Small intestine (tissue), 7 donors: ENCODE measurements at regions not wholly inside any gene's neighbourhood (a gene's known extent, or its start where the extent isn't known, plus 50 kb on each side); places are given as distances from the start of the nearest gene placed in this dataset.

Experiments
- DNase-seq, 2 donors: peaks; one replicate each; pipeline versions ENCODE4 v3.0.0 to v3.0.0-alpha.2; 2013
- FAIRE-seq: peaks from 2 replicates; lab custom pipeline; 2012; peaks lifted over from hg19 to GRCh38; lab: Jason Lieb, UNC
- H3K27ac ChIP-seq, 3 donors: one replicate each; pipeline ENCODE4 v1.5.1; 2013; ENCODE audit warnings: low read length in 2 of 3, mild to moderate bottlenecking in 2 of 3, control low read depth in 1 of 3, inconsistent platforms in 1 of 3, low read depth in 1 of 3, moderate library complexity in 1 of 3
- H3K27me3 ChIP-seq, 3 donors: one replicate each; pipeline ENCODE4 v1.6.1; 2013; ENCODE audit warnings: low read length in 3 of 3, inconsistent platforms in 1 of 3; ENCODE audit not compliant: control insufficient read depth in 3 of 3, insufficient read depth in 3 of 3
- H3K36me3 ChIP-seq, 3 donors: one replicate each; pipeline ENCODE4 v1.6.1; 2013; ENCODE audit warnings: low read length in 3 of 3, inconsistent platforms in 1 of 3, low read depth in 1 of 3, mild to moderate bottlenecking in 1 of 3, moderate library complexity in 1 of 3; ENCODE audit not compliant: control insufficient read depth in 3 of 3, insufficient read depth in 2 of 3
- H3K4me1 ChIP-seq, 3 donors: one replicate each; pipeline ENCODE4 v1.6.1; 2013; ENCODE audit warnings: low read length in 2 of 3, inconsistent platforms in 1 of 3, low read depth in 1 of 3, mild to moderate bottlenecking in 1 of 3, moderate library complexity in 1 of 3; ENCODE audit not compliant: control insufficient read depth in 3 of 3, insufficient read depth in 2 of 3
- H3K4me3 ChIP-seq, 3 donors: one replicate each; pipeline ENCODE4 v1.5.1; 2013; ENCODE audit warnings: low read length in 3 of 3, control low read depth in 1 of 3, inconsistent platforms in 1 of 3, low read depth in 1 of 3, mild to moderate bottlenecking in 1 of 3, moderate library complexity in 1 of 3
- H3K9me3 ChIP-seq, 2 donors: one replicate each; pipeline ENCODE4 v1.6.1; 2013; ENCODE audit warnings: low read depth in 1 of 2, low read length in 1 of 2; ENCODE audit not compliant: control insufficient read depth in 2 of 2, insufficient read depth in 1 of 2
- WGBS, 3 donors: extraction: QIAGEN DNeasy Blood & Tissue Kit; methylation state at CpG; one replicate each; pipeline ENCODE4 v1.1.7; 2013; 5-methylcytosine and 5-hydroxymethylcytosine counted together
- donor health status: healthy with polysubstance abuse.
- donor health status: control.
- donor health status: control.
- donor health status: Bipolar disorder and iron deficiency.
- donor health status: healthy.

DNA sequence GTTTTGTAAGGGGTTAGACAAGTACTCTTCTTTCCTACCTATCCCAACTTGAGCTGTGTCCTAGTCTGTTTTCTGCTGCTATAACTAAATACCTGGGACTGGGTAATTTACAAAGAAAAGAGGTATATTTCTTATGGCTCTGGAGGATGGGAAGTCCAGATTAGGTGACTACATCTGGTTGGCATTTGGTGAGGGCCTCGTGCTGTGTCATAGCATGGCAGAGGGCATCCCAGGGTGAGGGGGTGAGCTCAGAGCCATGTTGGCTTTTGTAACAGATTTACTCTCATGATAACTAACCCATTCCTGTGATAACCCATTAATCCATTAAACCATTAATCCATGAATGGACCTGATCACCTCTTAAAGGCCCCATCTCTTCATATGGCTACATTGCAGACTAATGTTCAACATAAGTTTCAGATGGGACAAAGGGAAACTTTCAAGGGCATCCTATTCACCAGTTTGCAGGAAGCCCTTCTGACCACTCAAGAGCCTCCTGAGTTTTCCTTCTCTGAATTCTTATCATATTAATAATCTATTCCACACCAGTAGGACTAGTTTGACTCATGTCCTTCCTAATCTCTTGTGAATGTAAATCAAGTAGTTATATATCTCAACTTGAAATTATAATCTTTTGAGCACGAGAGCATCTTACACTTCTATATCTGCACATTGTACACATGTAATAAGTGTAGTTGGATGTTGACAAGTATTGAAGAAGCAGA is 185.7 kb upstream of the ZPLD1 start:
- H3K27ac ChIP-seq, result no peak overlapping the region
- WGBS, 3 donors, result 74 to 84% (median 75%) methylated on average over 2 of the region's 2 CpGs
- H3K27me3 ChIP-seq, result peaks cover 0 to 5% (median 0%) of the 10 kb centered on the region in 3 donors
- H3K4me3 ChIP-seq, result no peak overlapping the region
- no peaks in the 10 kb centered on the region for H3K4me1 ChIP-seq
- H3K9me3 ChIP-seq, result no peaks in the 10 kb centered on the region
- no peaks in the 10 kb centered on the region for H3K36me3 ChIP-seq
- FAIRE-seq (no peak), DNase-seq (no peak)

DNA sequence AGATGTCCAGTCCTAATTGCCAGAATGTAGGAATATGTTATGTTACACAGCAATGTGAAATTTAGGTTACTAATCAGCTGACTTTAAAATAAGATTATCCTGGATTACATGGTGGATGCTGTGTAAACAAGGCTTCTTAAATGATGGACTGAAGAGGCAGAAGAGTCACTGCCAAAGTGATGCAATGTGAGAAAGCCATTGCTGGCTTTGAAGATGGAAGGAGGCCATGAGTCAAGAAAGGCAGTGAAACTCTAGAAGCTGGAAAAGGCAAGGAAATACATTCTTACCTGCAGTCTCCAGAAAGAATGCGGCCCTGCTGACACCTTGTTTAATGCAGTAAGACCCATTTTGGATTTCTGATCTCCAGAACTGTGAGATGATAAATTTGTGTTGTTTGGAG is 179.1 kb upstream of the ZPLD1 start:
- DNase-seq (no peak), FAIRE-seq (no peak)
- 82 to 100% (median 95%) methylated on average over 1 of the region's 1 CpG for WGBS, 3 donors
- Histone ChIP-seq H3K27me3 (peaks cover 0 to 2% (median 0%) of the 10 kb centered on the region in 3 donors), H3K36me3 (no peaks in the 10 kb centered on the region), H3K9me3 (no peaks in the 10 kb centered on the region), H3K4me3 (no peak overlapping the region), H3K4me1 (no peaks in the 10 kb centered on the region), H3K27ac (no peak overlapping the region)

GRCh38 chr3:102258666-102259227 is 176.1 kb upstream of the ZPLD1 start:
- Histone ChIP-seq H3K27ac (no peak overlapping the region), H3K4me1 (no peaks in the 10 kb centered on the region), H3K27me3 (no peaks in the 10 kb centered on the region), H3K36me3 (no peaks in the 10 kb centered on the region), H3K9me3 (no peaks in the 10 kb centered on the region), H3K4me3 (no peak overlapping the region)
- 63 to 87% (median 66%) methylated on average over 3 of the region's 3 CpGs for WGBS, 3 donors
- no peak for FAIRE-seq
- DNase-seq, result no peak

DNA sequence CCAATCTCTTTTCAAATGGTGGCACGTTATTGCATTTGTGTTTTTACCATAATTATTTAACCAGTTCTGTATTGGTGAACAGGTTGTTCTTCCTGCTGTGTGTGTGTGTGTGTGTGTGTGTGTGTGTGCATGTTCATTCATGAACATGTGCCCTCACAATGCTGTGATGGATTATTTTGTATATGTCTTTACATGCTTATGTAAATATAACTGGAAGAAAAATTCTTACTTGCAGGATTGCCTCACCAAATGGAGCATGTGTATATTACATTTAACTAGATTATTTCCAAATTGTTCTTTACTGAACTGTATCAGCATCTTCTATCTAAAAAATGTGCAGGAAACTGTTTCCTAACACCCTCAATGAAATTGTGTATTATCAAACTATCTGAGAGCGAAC is 175.2 kb upstream of the ZPLD1 start:
- no peak overlapping the region for H3K27ac ChIP-seq
- H3K36me3 ChIP-seq, result no peaks in the 10 kb centered on the region
- no peaks in the 10 kb centered on the region for H3K4me1 ChIP-seq
- no peaks in the 10 kb centered on the region for H3K27me3 ChIP-seq
- no peak overlapping the region for H3K4me3 ChIP-seq
- 55 to 63% (median 61%) methylated on average over 2 of the region's 2 CpGs for WGBS, 3 donors
- FAIRE-seq (no peak), DNase-seq (no peak)
- no peaks in the 10 kb centered on the region for H3K9me3 ChIP-seq

DNA sequence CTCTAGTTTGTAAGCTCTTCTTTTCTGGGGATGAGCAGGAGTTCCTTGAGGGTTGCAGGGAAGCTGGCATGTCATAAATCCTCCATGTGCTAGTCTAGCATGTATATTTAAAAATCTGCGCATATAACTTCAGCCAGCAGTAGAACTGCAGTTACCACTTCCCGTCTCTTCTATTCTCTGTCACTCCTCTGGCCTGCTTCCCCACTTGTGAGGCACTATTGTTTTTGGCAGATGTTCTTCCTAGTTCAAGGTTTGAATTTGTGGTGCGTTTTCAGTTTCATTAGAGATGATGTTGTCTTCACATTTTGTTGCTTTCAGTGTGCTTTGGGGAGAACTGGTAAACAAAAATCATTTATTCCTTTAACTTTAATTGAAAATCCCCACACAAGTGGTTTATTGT is 169.1 kb upstream of the ZPLD1 start:
- H3K27ac ChIP-seq, result no peak overlapping the region
- no peaks in the 10 kb centered on the region for H3K4me1 ChIP-seq
- DNase-seq, result no peak
- H3K36me3 ChIP-seq, result no peaks in the 10 kb centered on the region
- no peaks in the 10 kb centered on the region for H3K9me3 ChIP-seq
- no peak for FAIRE-seq
- no peak overlapping the region for H3K4me3 ChIP-seq
- WGBS, 3 donors, result 57 to 67% (median 66%) methylated on average over 3 of the region's 3 CpGs
- H3K27me3 ChIP-seq, result no peaks in the 10 kb centered on the region

DNA sequence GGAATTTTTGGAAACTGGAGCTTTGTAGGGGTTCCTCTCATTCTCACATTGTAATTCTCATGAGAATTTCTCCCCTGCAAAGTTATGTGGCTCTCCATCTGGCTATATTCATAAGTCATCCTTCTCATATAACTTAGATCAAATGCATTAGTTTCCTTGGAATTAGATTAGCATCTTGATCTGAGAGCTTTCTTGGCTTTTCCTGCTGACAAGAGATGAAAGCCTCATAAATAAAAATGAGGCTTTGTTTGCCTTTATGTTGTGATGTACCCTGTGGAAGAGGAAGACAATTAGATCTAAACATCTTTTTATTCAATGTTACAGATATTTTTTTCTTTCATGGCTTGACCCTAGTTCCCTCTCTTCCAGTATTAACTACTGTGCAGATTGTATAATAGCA is 165.4 kb upstream of the ZPLD1 start:
- no peaks in the 10 kb centered on the region for H3K9me3 ChIP-seq
- H3K4me3 ChIP-seq, result no peak overlapping the region
- no peak overlapping the region for H3K27ac ChIP-seq
- no peak for DNase-seq
- no peaks in the 10 kb centered on the region for H3K27me3 ChIP-seq
- no peaks in the 10 kb centered on the region for H3K4me1 ChIP-seq
- FAIRE-seq, result no peak
- H3K36me3 ChIP-seq, result no peaks in the 10 kb centered on the region

DNA sequence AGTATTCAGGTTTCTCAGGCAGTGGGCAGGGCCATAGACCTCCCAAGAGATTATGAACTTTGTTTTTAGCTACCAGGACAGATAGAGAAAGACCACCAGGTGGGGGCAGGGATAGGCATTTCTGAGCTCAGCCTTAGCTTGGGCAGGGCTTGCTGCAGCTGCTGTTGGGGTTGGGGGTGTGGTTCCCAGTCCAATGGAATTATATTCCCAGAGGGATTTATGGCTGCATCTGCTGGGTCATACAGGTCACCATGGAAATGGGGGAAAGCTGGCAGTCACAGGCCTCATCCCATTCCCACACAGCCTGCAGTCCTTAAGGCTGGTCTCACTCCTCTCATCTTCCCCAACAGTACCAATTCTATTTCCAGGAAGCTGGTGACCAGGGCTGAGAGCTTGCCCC is 144.6 kb upstream of the ZPLD1 start:
- no peak for FAIRE-seq

DNA sequence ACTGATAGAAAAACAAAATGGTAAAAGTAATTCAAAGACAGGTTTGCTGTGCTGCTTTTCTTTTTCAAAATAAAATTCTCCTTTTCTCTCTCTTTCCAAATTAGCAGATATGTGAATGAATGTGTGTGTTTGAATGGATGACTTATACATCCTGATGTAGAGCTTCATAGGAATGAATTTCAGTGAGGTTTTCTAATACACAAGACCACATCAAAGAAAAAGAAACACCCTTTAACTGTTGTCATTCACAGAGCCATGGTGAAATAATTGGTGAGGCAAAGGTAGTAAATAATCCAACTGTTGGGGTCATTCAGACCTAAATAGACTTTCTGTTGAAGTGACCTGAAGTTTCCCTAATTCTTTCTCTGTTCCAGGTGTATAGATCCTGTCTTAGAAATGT is 139.1 kb upstream of the ZPLD1 start:
- no peaks in the 10 kb centered on the region for H3K27me3 ChIP-seq
- H3K4me3 ChIP-seq, result no peak overlapping the region
- no peaks in the 10 kb centered on the region for H3K4me1 ChIP-seq
- FAIRE-seq, result no peak
- no peaks in the 10 kb centered on the region for H3K36me3 ChIP-seq
- no peak overlapping the region for H3K27ac ChIP-seq
- no peak for DNase-seq
- H3K9me3 ChIP-seq, result peaks cover 0 to 4% of the 10 kb centered on the region in 2 donors

More for the DNA sequence above, 144.6 kb upstream of the ZPLD1 start:
- H3K27me3 ChIP-seq, result no peaks in the 10 kb centered on the region
- DNase-seq, result no peak
- no peaks in the 10 kb centered on the region for H3K4me1 ChIP-seq
- peaks cover 0 to 4% of the 10 kb centered on the region in 2 donors for H3K9me3 ChIP-seq
- H3K36me3 ChIP-seq, result no peaks in the 10 kb centered on the region
- H3K27ac ChIP-seq, result no peak overlapping the region
- H3K4me3 ChIP-seq, result no peak overlapping the region
